Activated naive CD4-positive, alpha-beta T cell treated with anti-CD3 and anti-CD28 coated beads, Interleukin-2, amount 50 U/mL, for 72 hours (primary cell): ENCODE measurements at regions not wholly inside any gene's neighbourhood (a gene's known extent, or its start where the extent isn't known, plus 50 kb on each side); places are given as distances from the start of the nearest gene placed in this dataset.

Source experiments
- ATAC-seq, 2 donors: fragments of 150-1000 bp; cut with Tn5 transposase; 2 replicates each; pipeline ENCODE4 v1.10.0; 2021; ENCODE audit warnings: mild to moderate bottlenecking in 2 of 2, moderate library complexity in 2 of 2
- DNase-seq, 2 donors: peaks; one replicate each; pipeline ENCODE4 v3.0.0; 2021 to 2022; ENCODE audit warnings: low spot score in 2 of 2
- H3K27ac Mint-ChIP-seq, 2 donors: one replicate each; pipeline ENCODE4 v1.8.0; 2022; ENCODE audit warnings: mild to moderate bottlenecking in 2 of 2, mixed read lengths in 2 of 2
- H3K36me3 Mint-ChIP-seq, 2 donors: one replicate each; pipeline ENCODE4 v1.8.0; 2022; ENCODE audit warnings: mixed read lengths in 2 of 2
- H3K9me3 Mint-ChIP-seq, 2 donors: one replicate each; pipeline ENCODE4 v1.8.0; 2022; ENCODE audit warnings: mixed read lengths in 2 of 2

DNA sequence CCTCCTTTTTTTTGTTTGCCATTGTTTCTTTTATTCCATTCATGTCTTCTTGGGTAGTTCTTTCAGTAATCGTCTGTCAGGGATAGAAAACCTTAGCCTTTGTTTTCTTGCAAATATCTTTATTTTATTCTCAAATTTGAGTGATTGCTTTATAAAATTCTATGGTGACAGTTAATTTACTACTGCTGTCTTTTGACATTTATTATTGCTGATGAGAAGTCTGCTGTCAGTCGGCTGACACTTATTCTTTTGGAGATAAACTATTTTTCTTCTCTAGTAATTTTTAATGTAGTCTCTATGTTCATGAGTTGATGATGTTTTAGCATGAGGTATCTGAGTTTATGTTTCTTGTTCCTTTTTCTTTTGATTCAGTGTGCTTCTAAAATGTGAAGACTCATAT is 983.8 kb downstream of the TTLL7 start:
- DNase-seq (no peak), ATAC-seq (no peak)
- peaks cover 3 to 4% of the 10 kb centered on the region in 2 donors for H3K9me3 Mint-ChIP-seq
- no peak overlapping the region for H3K27ac Mint-ChIP-seq
- H3K36me3 Mint-ChIP-seq, result no peaks in the 10 kb centered on the region

DNA sequence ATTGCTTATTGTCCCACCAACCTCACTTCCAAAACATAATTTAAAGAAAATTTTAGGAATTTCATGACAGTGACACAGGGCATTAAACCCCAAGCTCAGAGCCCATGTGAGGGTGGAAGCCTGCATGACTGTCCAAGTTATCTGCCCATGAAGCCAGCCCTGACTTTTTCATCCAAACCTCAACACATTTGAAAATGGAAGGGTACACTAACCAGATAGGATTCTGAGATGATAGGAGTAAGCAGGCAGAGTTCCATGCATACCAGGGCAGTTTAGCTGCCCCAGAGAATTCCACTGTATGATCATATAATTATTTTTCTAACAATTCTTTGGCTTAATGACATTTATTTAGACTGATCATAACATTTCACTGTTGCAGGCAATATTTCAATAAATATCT is 986.0 kb downstream of the TTLL7 start:
- ATAC-seq, result no peak
- Mint-ChIP-seq H3K27ac (no peak overlapping the region), H3K36me3 (no peaks in the 10 kb centered on the region), H3K9me3 (peaks cover 0 to 5% of the 10 kb centered on the region in 2 donors)
- no peak for DNase-seq

GRCh38 chr1:83011265-83011664 is 987.7 kb downstream of the TTLL7 start:
- no peak for ATAC-seq
- Mint-ChIP-seq H3K36me3 (no peaks in the 10 kb centered on the region), H3K9me3 (peaks cover 0 to 5% of the 10 kb centered on the region in 2 donors), H3K27ac (no peak overlapping the region)
- no peak for DNase-seq

GRCh38 chr1:83006271-83006670 is 992.7 kb downstream of the TTLL7 start:
- peaks cover 0 to 5% of the 10 kb centered on the region in 2 donors for H3K9me3 Mint-ChIP-seq
- DNase-seq (no peak), ATAC-seq (no peak)
- H3K27ac Mint-ChIP-seq, result no peak overlapping the region
- no peaks in the 10 kb centered on the region for H3K36me3 Mint-ChIP-seq

- Mint-ChIP-seq H3K9me3 (no peaks in the 10 kb centered on the region), H3K27ac (no peak overlapping the region), H3K36me3 (no peaks in the 10 kb centered on the region)
- DNase-seq (no peak), ATAC-seq (no peak)
Measured at GRCh38 chr1:83000286-83000685, 998.6 kb downstream of the TTLL7 start.

GRCh38 chr1:82995951-82996350 is 1003.0 kb downstream of the TTLL7 start:
- Mint-ChIP-seq H3K9me3 (peaks cover 3 to 9% of the 10 kb centered on the region in 2 donors), H3K36me3 (no peaks in the 10 kb centered on the region), H3K27ac (no peak overlapping the region)
- ATAC-seq (no peak), DNase-seq (no peak)

- Mint-ChIP-seq H3K9me3 (peaks cover 3 to 9% of the 10 kb centered on the region in 2 donors), H3K36me3 (no peaks in the 10 kb centered on the region), H3K27ac (no peak overlapping the region)
- ATAC-seq, result no peak
- no peak for DNase-seq
Measured at GRCh38 chr1:82994616-82995263, 1004.2 kb downstream of the TTLL7 start.

GRCh38 chr1:82991569-82991968 is 1007.4 kb downstream of the TTLL7 start:
- ATAC-seq (no peak), DNase-seq (no peak)
- Mint-ChIP-seq H3K27ac (no peak overlapping the region), H3K9me3 (peaks cover 3 to 9% of the 10 kb centered on the region in 2 donors), H3K36me3 (no peaks in the 10 kb centered on the region)

DNA sequence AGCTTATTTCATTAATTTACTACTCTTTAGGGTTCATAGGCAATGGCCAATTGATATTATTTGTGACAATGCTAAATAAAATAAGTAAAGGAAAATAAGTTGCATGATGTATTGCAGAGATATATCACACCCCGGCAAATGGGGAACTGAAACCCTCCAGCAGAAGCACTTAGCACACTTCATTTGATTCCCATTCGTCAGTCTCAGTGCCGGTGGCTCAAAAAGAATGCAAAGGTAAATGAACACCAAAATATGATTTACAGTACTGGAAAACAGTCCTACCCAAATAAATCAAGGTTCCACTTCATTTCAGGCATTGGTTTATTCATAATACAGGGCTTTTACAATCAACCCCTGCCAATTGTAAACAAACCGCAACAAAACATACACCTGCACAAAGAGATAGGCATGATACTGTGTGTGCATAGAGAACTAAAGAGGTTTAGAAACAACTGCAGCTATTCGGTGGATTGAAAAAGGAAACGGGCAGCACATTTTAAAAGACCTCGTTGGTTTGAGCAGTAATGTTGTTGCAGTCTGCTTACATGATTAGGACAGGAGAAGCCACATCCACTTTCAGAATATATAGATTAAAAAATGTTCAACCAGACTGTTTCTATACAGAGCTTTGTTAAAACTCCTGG is 1019.2 kb downstream of the TTLL7 start:
- ATAC-seq (no peak), DNase-seq (no peak)
- no peak overlapping the region for H3K27ac Mint-ChIP-seq
- H3K36me3 Mint-ChIP-seq, result no peaks in the 10 kb centered on the region
- H3K9me3 Mint-ChIP-seq, result no peaks in the 10 kb centered on the region

DNA sequence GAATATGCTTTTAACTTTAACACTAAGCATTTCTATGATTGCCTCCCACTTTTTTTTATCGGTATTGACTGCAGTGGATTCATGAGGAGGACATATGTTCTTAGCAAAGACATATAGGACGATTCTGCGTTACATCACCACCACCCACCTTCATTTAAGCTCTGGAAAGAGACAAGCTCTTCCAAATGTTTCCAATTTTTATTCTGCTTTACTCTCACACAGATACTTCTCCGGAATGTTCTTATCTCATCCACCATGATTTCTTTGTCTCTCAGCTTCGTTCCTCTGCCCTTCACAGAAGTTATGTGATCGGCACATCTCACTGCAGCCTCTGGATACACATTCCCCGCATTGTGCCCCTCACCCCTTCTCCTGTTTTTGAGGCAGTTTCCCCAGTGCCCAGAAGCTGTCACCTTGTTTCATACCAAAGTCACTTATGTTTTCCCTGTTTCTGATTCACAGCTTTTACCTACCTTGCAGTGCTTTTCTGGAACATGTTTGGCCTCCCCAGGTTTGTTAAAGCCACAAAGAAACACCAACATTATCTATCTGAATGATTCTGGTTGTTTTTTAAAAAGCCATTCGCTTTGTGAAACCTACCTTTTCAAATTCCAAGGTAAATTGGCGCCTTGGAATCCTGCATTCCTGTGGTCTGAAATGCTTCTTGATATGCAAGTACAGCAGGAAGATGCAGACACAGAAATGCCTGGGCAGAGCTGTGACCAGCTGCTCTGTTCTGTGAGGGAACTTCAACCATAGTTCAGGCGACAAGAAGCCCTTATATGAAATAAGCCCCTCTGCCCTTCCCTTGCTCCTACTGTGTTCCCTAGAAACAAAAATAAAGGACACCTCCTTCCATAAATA is 1020.2 kb downstream of the TTLL7 start:
- Mint-ChIP-seq H3K27ac (no peak overlapping the region), H3K36me3 (no peaks in the 10 kb centered on the region), H3K9me3 (no peaks in the 10 kb centered on the region)
- no peak for ATAC-seq
- no peak for DNase-seq

GRCh38 chr1:82972841-82973553 is 1025.9 kb downstream of the TTLL7 start:
- Mint-ChIP-seq H3K36me3 (no peaks in the 10 kb centered on the region), H3K9me3 (no peaks in the 10 kb centered on the region), H3K27ac (no peak overlapping the region)
- DNase-seq (no peak), ATAC-seq (no peak)

- DNase-seq, result no peak
- Mint-ChIP-seq H3K36me3 (no peaks in the 10 kb centered on the region), H3K9me3 (no peaks in the 10 kb centered on the region), H3K27ac (no peak overlapping the region)
- no peak for ATAC-seq
Measured at GRCh38 chr1:82969340-82969739, 1029.6 kb downstream of the TTLL7 start.

- no peaks in the 10 kb centered on the region for H3K9me3 Mint-ChIP-seq
- ATAC-seq, result no peak
Measured at GRCh38 chr1:82962658-82963057, 1036.3 kb downstream of the TTLL7 start.

DNA sequence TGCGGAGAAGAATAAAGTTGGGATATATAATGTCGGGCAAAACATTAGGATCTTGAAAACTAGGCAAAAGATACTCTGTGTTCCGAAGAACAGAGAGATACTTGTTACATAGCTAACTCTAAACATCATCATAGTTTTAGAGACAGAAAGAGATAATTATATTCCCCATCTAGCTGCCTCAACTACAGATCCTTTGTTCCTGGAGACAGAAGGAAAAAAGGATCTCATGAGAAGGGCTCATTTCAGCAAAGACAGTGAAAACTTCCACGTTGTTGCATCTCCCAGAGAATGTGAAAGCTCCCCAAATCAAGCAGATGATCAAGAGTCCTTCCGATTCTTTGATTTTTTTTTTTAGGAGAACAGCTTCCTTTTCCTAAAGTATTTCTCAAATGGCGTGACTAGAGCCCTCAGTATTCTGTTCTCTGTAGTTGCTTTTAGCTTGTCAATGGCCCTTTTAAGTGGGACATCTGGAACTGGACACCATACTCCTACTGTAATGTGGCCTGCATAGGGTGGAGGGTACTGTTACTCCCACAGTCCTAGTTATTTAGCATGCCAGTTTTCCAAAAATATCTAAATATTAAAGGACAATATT is 1048.2 kb downstream of the TTLL7 start:
- ATAC-seq, result no peak

More at GRCh38 chr1:82962658-82963057, 1036.3 kb downstream of the TTLL7 start:
- Mint-ChIP-seq H3K27ac (no peak overlapping the region), H3K36me3 (no peaks in the 10 kb centered on the region)
- no peak for DNase-seq

GRCh38 chr1:82948386-82948785 is 1050.5 kb downstream of the TTLL7 start:
- ATAC-seq (no peak), DNase-seq (no peak)
- no peaks in the 10 kb centered on the region for H3K36me3 Mint-ChIP-seq
- H3K27ac Mint-ChIP-seq, result no peak overlapping the region
- no peaks in the 10 kb centered on the region for H3K9me3 Mint-ChIP-seq

More for the DNA sequence above, 1048.2 kb downstream of the TTLL7 start:
- H3K27ac Mint-ChIP-seq, result no peak overlapping the region
- H3K36me3 Mint-ChIP-seq, result no peaks in the 10 kb centered on the region
- H3K9me3 Mint-ChIP-seq, result no peaks in the 10 kb centered on the region
- no peak for DNase-seq

GRCh38 chr1:82947278-82947677 is 1051.7 kb downstream of the TTLL7 start:
- no peak overlapping the region for H3K27ac Mint-ChIP-seq
- H3K36me3 Mint-ChIP-seq, result no peaks in the 10 kb centered on the region
- H3K9me3 Mint-ChIP-seq, result no peaks in the 10 kb centered on the region
- DNase-seq (no peak), ATAC-seq (no peak)
